LHCN-M2 (cell line): ENCODE measurements at regions not wholly inside any gene's neighbourhood (a gene's known extent, or its start where the extent isn't known, plus 50 kb on each side); places are given as distances from the start of the nearest gene placed in this dataset.

Experiments
- DNase-seq: peaks from one replicate; pipeline ENCODE4 v3.0.0-alpha.2; 2012; ENCODE audit warnings: low read depth

GRCh38 chr9:104025945-104026344 is 68.2 kb upstream of the SMC2 start:
- DNase-seq: peak; percentile 5

GRCh38 chr9:104027295-104027694 is 66.8 kb upstream of the SMC2 start:
- DNase-seq: no peak

GRCh38 chr9:104028827-104029226 is 65.3 kb upstream of the SMC2 start:
- DNase-seq: no peak
